SK-N-SH treated with all-trans-retinoic acid at 6 μM for 48 hours (cell line): ENCODE measurements at regions not wholly inside any gene's neighbourhood (a gene's known extent, or its start where the extent isn't known, plus 50 kb on each side); places are given as distances from the start of the nearest gene placed in this dataset.

ENCODE experiments used
- ATAC-seq: fragments of 200-7000 bp; cut with Tn5 transposase; 3 replicates; pipeline ENCODE4 v1.9.1; 2020; ENCODE audit warnings: mild to moderate bottlenecking, moderate library complexity
- ARNTL ChIP-seq: fragments of 450-650 bp; formaldehyde crosslinking; IDR thresholded peaks from 2 replicates; pipeline ENCODE4 v1.5.0; 2020; ENCODE audit warnings: low read depth, mild to moderate bottlenecking, moderate library complexity, borderline replicate concordance
- BACH2 ChIP-seq: fragments of 250-450 bp; sonication (Bioruptor Pico); IDR thresholded peaks from 2 replicates; pipeline ENCODE4 v1.9.0; 2021; ENCODE audit warnings: mild to moderate bottlenecking, borderline replicate concordance
- CSDC2 ChIP-seq: fragments of 250-450 bp; sonication (Bioruptor Pico); IDR thresholded peaks from 2 replicates; pipeline ENCODE4 v1.5.0; 2020; ENCODE audit warnings: mild to moderate bottlenecking, moderate library complexity
- ESRRG ChIP-seq: fragments of 250-450 bp; sonication (Bioruptor Pico); IDR thresholded peaks from 2 replicates; pipeline ENCODE4 v1.6.1; 2021; ENCODE audit warnings: mild to moderate bottlenecking
- GLIS3 ChIP-seq: fragments of 250-450 bp; sonication (Bioruptor Pico); IDR thresholded peaks from 2 replicates; pipeline ENCODE4 v1.5.0; 2020; ENCODE audit warnings: mild to moderate bottlenecking, moderate library complexity
- ISL1 ChIP-seq: fragments of 250-450 bp; sonication (Bioruptor Pico); IDR thresholded peaks from 2 replicates; pipeline ENCODE4 v2.1.2; 2022; ENCODE audit warnings: mild to moderate bottlenecking, moderate library complexity
- OSR1 ChIP-seq: fragments of 250-450 bp; sonication (Bioruptor Pico); IDR thresholded peaks from 2 replicates; pipeline ENCODE4 v1.8.0; 2022; ENCODE audit warnings: moderate library complexity, mild to moderate bottlenecking, inconsistent platforms
- PATZ1 ChIP-seq: fragments of 250-450 bp; sonication (Bioruptor Pico); IDR thresholded peaks from 2 replicates; pipeline ENCODE4 v1.8.0; 2020; ENCODE audit warnings: mild to moderate bottlenecking, moderate library complexity, borderline replicate concordance
- PPARA ChIP-seq: fragments of 250-450 bp; sonication (Bioruptor Pico); IDR thresholded peaks from 2 replicates; pipeline ENCODE4 v1.5.0; 2020; ENCODE audit warnings: mild to moderate bottlenecking, borderline replicate concordance
- RARB ChIP-seq: fragments of 250-450 bp; sonication (Bioruptor Pico); IDR thresholded peaks from 2 replicates; pipeline ENCODE4 v1.8.0; 2021; ENCODE audit warnings: mild to moderate bottlenecking, moderate library complexity
- SNAI2 ChIP-seq: fragments of 250-450 bp; sonication (Bioruptor Pico); IDR thresholded peaks from 2 replicates; pipeline ENCODE4 v1.5.0; 2020; ENCODE audit warnings: mild to moderate bottlenecking, moderate library complexity
- TCF4 ChIP-seq: fragments of 250-450 bp; sonication (Bioruptor Pico); IDR thresholded peaks from 2 replicates; pipeline ENCODE4 v1.8.0; 2021; ENCODE audit warnings: mild to moderate bottlenecking, moderate library complexity, borderline replicate concordance
- TOX ChIP-seq: fragments of 250-450 bp; sonication (Bioruptor Pico); IDR thresholded peaks from 2 replicates; pipeline ENCODE4 v1.8.0; 2021; ENCODE audit warnings: mild to moderate bottlenecking, moderate library complexity, borderline replicate concordance
- ZC3H10 ChIP-seq: fragments of 250-450 bp; sonication (Bioruptor Pico); IDR thresholded peaks from 2 replicates; pipeline ENCODE4 v1.5.1; 2021; ENCODE audit warnings: mild to moderate bottlenecking, moderate library complexity
- ZFP3 ChIP-seq: fragments of 250-450 bp; sonication (Bioruptor Pico); IDR thresholded peaks from 2 replicates; pipeline ENCODE4 v1.5.0; 2020; ENCODE audit warnings: mild to moderate bottlenecking, moderate library complexity
- ZFP30 ChIP-seq: fragments of 450-650 bp; formaldehyde crosslinking; IDR thresholded peaks from 2 replicates; pipeline ENCODE4 v1.5.0; 2022; ENCODE audit warnings: mild to moderate bottlenecking, moderate library complexity
- ZNF565 ChIP-seq: fragments of 450-650 bp; formaldehyde crosslinking; conservative IDR thresholded peaks from 2 replicates; pipeline ENCODE4 v1.5.0; 2020; ENCODE audit warnings: low read depth, mild to moderate bottlenecking, moderate library complexity
- ZNF70 ChIP-seq: fragments of 450-650 bp; formaldehyde crosslinking; IDR thresholded peaks from 2 replicates; pipeline ENCODE4 v1.5.0; 2020; ENCODE audit warnings: mild to moderate bottlenecking, moderate library complexity
- ZNF8 ChIP-seq: fragments of 450-650 bp; formaldehyde crosslinking; IDR thresholded peaks from 2 replicates; pipeline ENCODE4 v1.5.0; 2020; ENCODE audit warnings: mild to moderate bottlenecking, moderate library complexity
- TF ChIP-seq, protein P1 (sequence below): fragments of 250-450 bp; sonication (Bioruptor Pico); IDR thresholded peaks from 2 replicates; pipeline ENCODE4 v1.8.0; 2021; ENCODE audit warnings: low read depth, mild to moderate bottlenecking, moderate library complexity, borderline replicate concordance
- TF ChIP-seq, protein P2 (sequence below): fragments of 250-450 bp; sonication (Bioruptor Pico); IDR thresholded peaks from 2 replicates; pipeline ENCODE4 v1.5.1; 2020; ENCODE audit warnings: low read depth, mild to moderate bottlenecking, moderate library complexity
- TF ChIP-seq, protein P3 (sequence below): fragments of 250-450 bp; sonication (Bioruptor Pico); IDR thresholded peaks from 2 replicates; pipeline ENCODE4 v1.5.1; 2021; ENCODE audit warnings: mild to moderate bottlenecking, moderate library complexity

GRCh38 chr15:62779036-62779770, 263.3 kb upstream of the TPM1 start:
- TF ChIP-seq ZFP3 = no peak
- no peak for TF ChIP-seq ZNF8
- TF ChIP-seq SNAI2 (CRISPR knock-in tag) = no peak
- TF ChIP-seq, protein P1, sequence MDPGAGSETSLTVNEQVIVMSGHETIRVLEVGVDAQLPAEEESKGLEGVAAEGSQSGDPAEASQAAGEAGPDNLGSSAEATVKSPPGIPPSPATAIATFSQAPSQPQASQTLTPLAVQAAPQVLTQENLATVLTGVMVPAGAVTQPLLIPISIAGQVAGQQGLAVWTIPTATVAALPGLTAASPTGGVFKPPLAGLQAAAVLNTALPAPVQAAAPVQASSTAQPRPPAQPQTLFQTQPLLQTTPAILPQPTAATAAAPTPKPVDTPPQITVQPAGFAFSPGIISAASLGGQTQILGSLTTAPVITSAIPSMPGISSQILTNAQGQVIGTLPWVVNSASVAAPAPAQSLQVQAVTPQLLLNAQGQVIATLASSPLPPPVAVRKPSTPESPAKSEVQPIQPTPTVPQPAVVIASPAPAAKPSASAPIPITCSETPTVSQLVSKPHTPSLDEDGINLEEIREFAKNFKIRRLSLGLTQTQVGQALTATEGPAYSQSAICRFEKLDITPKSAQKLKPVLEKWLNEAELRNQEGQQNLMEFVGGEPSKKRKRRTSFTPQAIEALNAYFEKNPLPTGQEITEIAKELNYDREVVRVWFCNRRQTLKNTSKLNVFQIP (CRISPR knock-in tag) = no peak
- TF ChIP-seq ZNF70 = no peak
- no peak for TF ChIP-seq PPARA (CRISPR knock-in tag)
- TF ChIP-seq ZC3H10 (CRISPR knock-in tag) = no peak
- ATAC-seq = no peak

DNA sequence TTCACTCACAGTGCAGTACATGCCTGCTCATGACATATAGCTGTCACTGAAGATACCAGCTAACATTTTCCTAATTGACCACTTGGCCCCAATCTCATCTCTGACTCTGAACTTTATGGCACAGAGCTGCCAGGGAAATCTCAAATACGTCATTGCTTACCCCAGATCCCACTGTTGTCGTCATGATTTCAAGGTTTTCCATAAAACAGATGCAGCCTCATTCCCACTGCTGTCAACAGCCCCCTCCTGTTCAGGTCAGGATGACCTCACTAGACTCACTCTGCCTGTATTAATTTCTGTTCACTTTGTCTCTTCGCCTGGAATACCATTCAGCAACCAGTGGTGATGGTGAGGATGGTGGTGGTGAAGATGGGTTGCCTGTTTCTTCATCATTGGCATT, 262.6 kb upstream of the TPM1 start:
- TF ChIP-seq ZFP3 (peak; percentile 59; the same call in 1 of the 2 replicates), ZNF565 (CRISPR knock-in tag) (no peak), ZC3H10 (CRISPR knock-in tag) (no peak), ZFP30 (CRISPR knock-in tag) (no peak), RARB (CRISPR knock-in tag) (no peak), ESRRG (no peak), PPARA (CRISPR knock-in tag) (no peak), ZNF8 (no peak), CSDC2 (CRISPR knock-in tag) (no peak), ISL1 (CRISPR knock-in tag) (peak; percentile 31; the same call in 1 of the 2 replicates), OSR1 (CRISPR knock-in tag) (no peak), ARNTL (CRISPR knock-in tag) (no peak), BACH2 (CRISPR knock-in tag) (no peak)
- TF ChIP-seq, protein P2, sequence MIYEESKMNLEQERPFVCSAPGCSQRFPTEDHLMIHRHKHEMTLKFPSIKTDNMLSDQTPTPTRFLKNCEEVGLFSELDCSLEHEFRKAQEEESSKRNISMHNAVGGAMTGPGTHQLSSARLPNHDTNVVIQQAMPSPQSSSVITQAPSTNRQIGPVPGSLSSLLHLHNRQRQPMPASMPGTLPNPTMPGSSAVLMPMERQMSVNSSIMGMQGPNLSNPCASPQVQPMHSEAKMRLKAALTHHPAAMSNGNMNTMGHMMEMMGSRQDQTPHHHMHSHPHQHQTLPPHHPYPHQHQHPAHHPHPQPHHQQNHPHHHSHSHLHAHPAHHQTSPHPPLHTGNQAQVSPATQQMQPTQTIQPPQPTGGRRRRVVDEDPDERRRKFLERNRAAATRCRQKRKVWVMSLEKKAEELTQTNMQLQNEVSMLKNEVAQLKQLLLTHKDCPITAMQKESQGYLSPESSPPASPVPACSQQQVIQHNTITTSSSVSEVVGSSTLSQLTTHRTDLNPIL (CRISPR knock-in tag) = no peak
- TF ChIP-seq, protein P1 (CRISPR knock-in tag) = no peak
- ATAC-seq = no peak

GRCh38 chr15:62781081-62781497, 261.5 kb upstream of the TPM1 start:
- no peak for ATAC-seq
- TF ChIP-seq PATZ1 (no peak), TOX (CRISPR knock-in tag) (no peak), TCF4 (CRISPR knock-in tag) (peak; percentile 31; the same call in 1 of the 2 replicates)

DNA sequence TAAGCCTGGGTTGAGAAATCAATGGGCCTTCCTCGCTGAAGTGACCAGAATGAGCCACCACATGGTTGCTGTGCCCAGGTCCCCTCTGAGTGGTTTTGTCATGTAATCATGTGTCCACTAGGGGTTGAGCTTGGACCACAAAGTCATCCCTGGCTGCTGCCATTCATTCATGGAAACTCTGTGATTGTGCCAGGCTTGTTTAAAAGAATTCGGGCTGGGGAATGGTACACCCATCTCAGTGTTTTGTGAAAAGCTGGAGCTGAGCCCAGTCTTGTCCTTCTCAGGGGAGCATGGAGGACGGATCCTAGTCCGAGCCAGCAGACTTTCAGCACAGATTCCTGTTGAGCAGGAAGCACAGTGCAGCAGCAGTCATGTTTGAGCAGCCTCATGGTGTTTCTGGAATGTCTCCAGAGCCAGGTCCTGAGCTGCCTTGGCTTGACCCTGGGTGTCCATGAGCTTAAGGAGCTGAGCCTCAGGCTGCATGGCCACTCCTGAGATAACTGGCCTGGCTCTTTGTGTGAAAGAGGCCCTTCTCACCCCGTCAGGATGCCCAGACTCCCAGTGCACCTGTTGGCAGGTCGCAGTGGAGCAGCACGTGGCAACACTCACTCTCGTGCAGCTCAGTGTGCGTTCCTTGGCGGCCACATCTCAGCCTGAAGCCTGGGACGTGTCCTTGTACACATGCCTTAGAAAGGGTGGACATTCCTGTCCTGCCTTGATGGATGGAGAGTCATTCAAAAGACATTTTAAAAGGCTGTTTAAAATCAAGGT, 260.3 kb upstream of the TPM1 start:
- peak; percentile 80 for ATAC-seq
- no peak for TF ChIP-seq GLIS3 (CRISPR knock-in tag)
- no peak for TF ChIP-seq BACH2 (CRISPR knock-in tag)
- peak; percentile 69; the same call in 1 of the 2 replicates for TF ChIP-seq CSDC2 (CRISPR knock-in tag)
- TF ChIP-seq TCF4 (CRISPR knock-in tag) = no peak
- no peak for TF ChIP-seq PATZ1
- no peak for TF ChIP-seq ZNF8
- TF ChIP-seq, protein P3, sequence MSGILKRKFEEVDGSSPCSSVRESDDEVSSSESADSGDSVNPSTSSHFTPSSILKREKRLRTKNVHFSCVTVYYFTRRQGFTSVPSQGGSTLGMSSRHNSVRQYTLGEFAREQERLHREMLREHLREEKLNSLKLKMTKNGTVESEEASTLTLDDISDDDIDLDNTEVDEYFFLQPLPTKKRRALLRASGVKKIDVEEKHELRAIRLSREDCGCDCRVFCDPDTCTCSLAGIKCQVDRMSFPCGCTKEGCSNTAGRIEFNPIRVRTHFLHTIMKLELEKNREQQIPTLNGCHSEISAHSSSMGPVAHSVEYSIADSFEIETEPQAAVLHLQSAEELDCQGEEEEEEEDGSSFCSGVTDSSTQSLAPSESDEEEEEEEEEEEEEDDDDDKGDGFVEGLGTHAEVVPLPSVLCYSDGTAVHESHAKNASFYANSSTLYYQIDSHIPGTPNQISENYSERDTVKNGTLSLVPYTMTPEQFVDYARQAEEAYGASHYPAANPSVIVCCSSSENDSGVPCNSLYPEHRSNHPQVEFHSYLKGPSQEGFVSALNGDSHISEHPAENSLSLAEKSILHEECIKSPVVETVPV = no peak
- peak; percentile 67; the same call in 1 of the 2 replicates for TF ChIP-seq SNAI2 (CRISPR knock-in tag)
